ENCODE measurements at regions not wholly inside any gene's neighbourhood (a gene's known extent, or its start where the extent isn't known, plus 50 kb on each side); places are given as distances from the start of the nearest gene placed in this dataset.
A peak's percentile ranks its signal among the peaks of the same experiment; 100 is the strongest.

- 88% methylated on average over 1 of the region's 1 CpG for WGBS
Observed at GRCh38 chr3:180102604-180103003, 65.9 kb upstream of the PEX5L start.

DNA sequence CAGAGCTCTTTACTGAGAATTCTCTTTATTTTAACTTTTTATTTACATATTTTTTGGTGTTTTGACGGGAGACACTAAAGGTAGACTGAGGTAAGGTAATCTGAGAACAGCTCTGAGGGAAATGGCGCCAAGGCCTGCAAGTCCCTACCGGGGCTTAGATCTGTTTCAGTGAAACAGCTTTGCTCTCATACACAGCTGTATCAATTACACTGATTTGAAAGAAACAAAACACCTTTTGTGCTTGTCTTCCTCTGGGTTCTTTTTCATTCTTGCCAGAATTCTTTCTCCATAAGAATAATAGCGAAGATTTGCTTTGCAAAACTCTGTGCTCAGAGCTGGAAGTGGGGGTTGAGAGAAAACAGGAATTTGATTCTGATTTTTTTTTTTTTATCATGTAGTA is 79.5 kb upstream of the PEX5L start:
- H3K9ac ChIP-seq (ENCODE audit: low read length) = no peak overlapping the region
- no peak overlapping the region for H4K8ac ChIP-seq (ENCODE audit: low read length)
- no peak overlapping the region for H3K4ac ChIP-seq (ENCODE audit: low read depth in 1 of 2, low read length in 2 of 2)
- no peaks in the 10 kb centered on the region for H3K36me3 ChIP-seq (ENCODE audit: control insufficient read depth in 1 of 2, insufficient read depth in 2 of 2, low read depth in 1 of 2, low read length in 2 of 2)
- no peak overlapping the region for H3K18ac ChIP-seq (ENCODE audit: low read depth in 1 of 2, low read length in 2 of 2)
- H3K4me1 ChIP-seq (ENCODE audit: control insufficient read depth, insufficient read depth, low read depth, low read length) = no peaks in the 10 kb centered on the region
- no peaks in the 10 kb centered on the region for H3K9me3 ChIP-seq (ENCODE audit: control insufficient read depth, low read length)
- no peaks in the 10 kb centered on the region for H3K27me3 ChIP-seq (ENCODE audit: control insufficient read depth in 1 of 2, insufficient read depth in 1 of 2, low read length in 2 of 2)
- H3K4me3 ChIP-seq (ENCODE audit: insufficient read depth in 1 of 2, low read depth in 1 of 2, low read length in 2 of 2) = no peak overlapping the region
- no peak overlapping the region for H3K27ac ChIP-seq (ENCODE audit: low read length, poor library complexity, severe bottlenecking)
- H2BK5ac ChIP-seq (ENCODE audit: low read depth, low read length, poor library complexity, severe bottlenecking) = no peak overlapping the region
- no peak overlapping the region for H2AK5ac ChIP-seq (ENCODE audit: low read length, severe bottlenecking)
- no peak overlapping the region for H3K14ac ChIP-seq (ENCODE audit: low read length in 2 of 2)
- WGBS = 80% methylated on average over 4 of the region's 4 CpGs
- no peak for DNase-seq
- H3K79me1 ChIP-seq (replicated peaks; ENCODE audit: low read length, poor library complexity, severe bottlenecking) = no peaks in the 10 kb centered on the region
- H4K91ac ChIP-seq (ENCODE audit: low read length) = no peak overlapping the region
- H2BK12ac ChIP-seq (ENCODE audit: low read length in 2 of 2) = no peak overlapping the region
- H2AFZ ChIP-seq (ENCODE audit: low read depth, low read length) = no peak overlapping the region
- H2BK15ac ChIP-seq (ENCODE audit: low read depth, poor library complexity, severe bottlenecking) = no peak overlapping the region
- no peak overlapping the region for H3K23ac ChIP-seq (ENCODE audit: low read length in 2 of 2)
- H3K4me2 ChIP-seq (ENCODE audit: low read length, poor library complexity, severe bottlenecking) = no peak overlapping the region
- no peak overlapping the region for H2BK120ac ChIP-seq (ENCODE audit: low read depth, low read length)

More at GRCh38 chr3:180102604-180103003, 65.9 kb upstream of the PEX5L start:
- Histone ChIP-seq H3K4me1 (ENCODE audit: control insufficient read depth, insufficient read depth, low read depth, low read length) (no peaks in the 10 kb centered on the region), H2BK120ac (ENCODE audit: low read depth, low read length) (no peak overlapping the region), H3K18ac (ENCODE audit: low read depth in 1 of 2, low read length in 2 of 2) (no peak overlapping the region), H4K91ac (ENCODE audit: low read length) (no peak overlapping the region), H3K23ac (ENCODE audit: low read length in 2 of 2) (no peak overlapping the region), H4K8ac (ENCODE audit: low read length) (no peak overlapping the region), H2AFZ (ENCODE audit: low read depth, low read length) (no peak overlapping the region), H3K14ac (ENCODE audit: low read length in 2 of 2) (no peak overlapping the region), H3K4me2 (ENCODE audit: low read length, poor library complexity, severe bottlenecking) (no peak overlapping the region), H3K27me3 (ENCODE audit: control insufficient read depth in 1 of 2, insufficient read depth in 1 of 2, low read length in 2 of 2) (no peaks in the 10 kb centered on the region), H2AK5ac (ENCODE audit: low read length, severe bottlenecking) (no peak overlapping the region), H2BK12ac (ENCODE audit: low read length in 2 of 2) (no peak overlapping the region), H3K36me3 (ENCODE audit: control insufficient read depth in 1 of 2, insufficient read depth in 2 of 2, low read depth in 1 of 2, low read length in 2 of 2) (no peaks in the 10 kb centered on the region), H2BK5ac (ENCODE audit: low read depth, low read length, poor library complexity, severe bottlenecking) (no peak overlapping the region), H3K9ac (ENCODE audit: low read length) (no peak overlapping the region), H3K27ac (ENCODE audit: low read length, poor library complexity, severe bottlenecking) (no peak overlapping the region), H3K79me1 (replicated peaks; ENCODE audit: low read length, poor library complexity, severe bottlenecking) (no peaks in the 10 kb centered on the region), H2BK15ac (ENCODE audit: low read depth, poor library complexity, severe bottlenecking) (no peak overlapping the region), H3K4me3 (ENCODE audit: insufficient read depth in 1 of 2, low read depth in 1 of 2, low read length in 2 of 2) (no peak overlapping the region), H3K9me3 (ENCODE audit: control insufficient read depth, low read length) (peaks cover 9% of the 10 kb centered on the region), H3K4ac (ENCODE audit: low read depth in 1 of 2, low read length in 2 of 2) (no peak overlapping the region)
- DNase-seq = no peak

GRCh38 chr3:180116658-180117057 is 79.9 kb upstream of the PEX5L start:
- no peak overlapping the region for H3K14ac ChIP-seq (ENCODE audit: low read length in 2 of 2)
- no peak overlapping the region for H2BK12ac ChIP-seq (ENCODE audit: low read length in 2 of 2)
- H3K4me3 ChIP-seq (ENCODE audit: insufficient read depth in 1 of 2, low read depth in 1 of 2, low read length in 2 of 2) = no peak overlapping the region
- H3K18ac ChIP-seq (ENCODE audit: low read depth in 1 of 2, low read length in 2 of 2) = no peak overlapping the region
- no peak overlapping the region for H3K4me2 ChIP-seq (ENCODE audit: low read length, poor library complexity, severe bottlenecking)
- no peaks in the 10 kb centered on the region for H3K27me3 ChIP-seq (ENCODE audit: control insufficient read depth in 1 of 2, insufficient read depth in 1 of 2, low read length in 2 of 2)
- H3K23ac ChIP-seq (ENCODE audit: low read length in 2 of 2) = no peak overlapping the region
- DNase-seq = no peak
- no peak overlapping the region for H4K91ac ChIP-seq (ENCODE audit: low read length)
- WGBS = 45% methylated on average over 2 of the region's 2 CpGs
- no peaks in the 10 kb centered on the region for H3K9me3 ChIP-seq (ENCODE audit: control insufficient read depth, low read length)
- H3K9ac ChIP-seq (ENCODE audit: low read length) = no peak overlapping the region
- H3K4ac ChIP-seq (ENCODE audit: low read depth in 1 of 2, low read length in 2 of 2) = no peak overlapping the region
- H4K8ac ChIP-seq (ENCODE audit: low read length) = no peak overlapping the region
- no peaks in the 10 kb centered on the region for H3K79me1 ChIP-seq (replicated peaks; ENCODE audit: low read length, poor library complexity, severe bottlenecking)
- no peaks in the 10 kb centered on the region for H3K4me1 ChIP-seq (ENCODE audit: control insufficient read depth, insufficient read depth, low read depth, low read length)
- H2AK5ac ChIP-seq (ENCODE audit: low read length, severe bottlenecking) = no peak overlapping the region
- H2BK15ac ChIP-seq (ENCODE audit: low read depth, poor library complexity, severe bottlenecking) = no peak overlapping the region
- no peaks in the 10 kb centered on the region for H3K36me3 ChIP-seq (ENCODE audit: control insufficient read depth in 1 of 2, insufficient read depth in 2 of 2, low read depth in 1 of 2, low read length in 2 of 2)
- H2BK5ac ChIP-seq (ENCODE audit: low read depth, low read length, poor library complexity, severe bottlenecking) = no peak overlapping the region
- H2BK120ac ChIP-seq (ENCODE audit: low read depth, low read length) = no peak overlapping the region
- H2AFZ ChIP-seq (ENCODE audit: low read depth, low read length) = no peak overlapping the region
- H3K27ac ChIP-seq (ENCODE audit: low read length, poor library complexity, severe bottlenecking) = no peak overlapping the region

GRCh38 chr3:180117381-180118163 is 80.8 kb upstream of the PEX5L start:
- Histone ChIP-seq H3K4me3 (ENCODE audit: insufficient read depth in 1 of 2, low read depth in 1 of 2, low read length in 2 of 2) (peak overlapping the region in 1 of 2 experiments; percentile 14), H3K23ac (ENCODE audit: low read length in 2 of 2) (no peak overlapping the region), H3K36me3 (ENCODE audit: control insufficient read depth in 1 of 2, insufficient read depth in 2 of 2, low read depth in 1 of 2, low read length in 2 of 2) (no peaks in the 10 kb centered on the region), H3K14ac (ENCODE audit: low read length in 2 of 2) (no peak overlapping the region), H4K8ac (ENCODE audit: low read length) (no peak overlapping the region), H3K18ac (ENCODE audit: low read depth in 1 of 2, low read length in 2 of 2) (no peak overlapping the region), H3K9ac (ENCODE audit: low read length) (no peak overlapping the region), H2BK5ac (ENCODE audit: low read depth, low read length, poor library complexity, severe bottlenecking) (no peak overlapping the region), H2BK15ac (ENCODE audit: low read depth, poor library complexity, severe bottlenecking) (no peak overlapping the region), H2AFZ (ENCODE audit: low read depth, low read length) (no peak overlapping the region), H3K79me1 (replicated peaks; ENCODE audit: low read length, poor library complexity, severe bottlenecking) (no peaks in the 10 kb centered on the region), H3K4ac (ENCODE audit: low read depth in 1 of 2, low read length in 2 of 2) (no peak overlapping the region), H2BK12ac (ENCODE audit: low read length in 2 of 2) (no peak overlapping the region), H3K27ac (ENCODE audit: low read length, poor library complexity, severe bottlenecking) (no peak overlapping the region), H3K27me3 (ENCODE audit: control insufficient read depth in 1 of 2, insufficient read depth in 1 of 2, low read length in 2 of 2) (no peaks in the 10 kb centered on the region), H4K91ac (ENCODE audit: low read length) (no peak overlapping the region), H2BK120ac (ENCODE audit: low read depth, low read length) (no peak overlapping the region), H2AK5ac (ENCODE audit: low read length, severe bottlenecking) (no peak overlapping the region), H3K4me1 (ENCODE audit: control insufficient read depth, insufficient read depth, low read depth, low read length) (no peaks in the 10 kb centered on the region), H3K4me2 (ENCODE audit: low read length, poor library complexity, severe bottlenecking) (no peak overlapping the region), H3K9me3 (ENCODE audit: control insufficient read depth, low read length) (no peaks in the 10 kb centered on the region)
- DNase-seq = no peak
- WGBS = 81% methylated on average over 7 of the region's 11 CpGs
